Fibroblast of lung (primary cell): ENCODE measurements at regions not wholly inside any gene's neighbourhood (a gene's known extent, or its start where the extent isn't known, plus 50 kb on each side); places are given as distances from the start of the nearest gene placed in this dataset.

Experiments
- CTCF ChIP-seq, 2 donors: IDR thresholded peaks in 1 of 2; conservative IDR thresholded peaks in 1 of 2; 1 replicate in 1 of 2; 2 replicates in 1 of 2; pipeline ENCODE4 v1.5.1; 2011 to 2012; ENCODE audit warnings: low read length in 2 of 2, control low read depth in 1 of 2, inconsistent platforms in 1 of 2, low read depth in 1 of 2, mild to moderate bottlenecking in 1 of 2
- EZH2 ChIP-seq: IDR thresholded peaks from 2 replicates; pipeline ENCODE4 v1.5.1; 2012; ENCODE audit warnings: low read length, control low read depth, mild to moderate bottlenecking; ENCODE audit errors: missing control alignments

- TF ChIP-seq CTCF (conservative IDR thresholded peaks at IDR 0.05 in 1 of 2, IDR thresholded peaks at IDR 0.05 in 1 of 2; ENCODE audit: low read depth in 1 of 2, low read length in 2 of 2) (no peak), EZH2 (no peak)
These were observed 140.1 kb downstream of the BASP1 start for GRCh38 chr5:17357504-17357903.
